ENCODE measurements at regions not wholly inside any gene's neighbourhood (a gene's known extent, or its start where the extent isn't known, plus 50 kb on each side); places are given as distances from the start of the nearest gene placed in this dataset.

- intact Hi-C loops (cut with DNase I) = no loop called here
- no peak for ATAC-seq
Measured at GRCh38 chr7:69193061-69193460, 405.2 kb upstream of the AUTS2 start.

GRCh38 chr7:69196593-69196992 is 401.7 kb upstream of the AUTS2 start:
- Histone ChIP-seq H3K27me3 (no peaks in the 10 kb centered on the region), H3K36me3 (no peaks in the 10 kb centered on the region), H3K27ac (no peak overlapping the region), H3K4me1 (no peaks in the 10 kb centered on the region), H3K4me3 (no peak overlapping the region), H3K9me3 (no peaks in the 10 kb centered on the region)
- ATAC-seq (no peak), DNase-seq (no peak)
- intact Hi-C loops (cut with DNase I) = no loop called here
- TF ChIP-seq CTCF (IDR thresholded peaks at IDR 0.05) (no peak), POLR2A (IDR thresholded peaks at IDR 0.05) (no peak)
- WGBS (ENCODE audit: insufficient coverage, low coverage, low lambda C conversion rate, missing lambda C conversion rate) = 64% methylated on average over 1 of the region's 1 CpG

More at GRCh38 chr7:69193061-69193460, 405.2 kb upstream of the AUTS2 start:
- H3K4me1 ChIP-seq = no peaks in the 10 kb centered on the region
- H3K27ac ChIP-seq = no peak overlapping the region
- H3K9me3 ChIP-seq = no peaks in the 10 kb centered on the region
- no peaks in the 10 kb centered on the region for H3K27me3 ChIP-seq
- H3K4me3 ChIP-seq = no peak overlapping the region
- TF ChIP-seq POLR2A (IDR thresholded peaks at IDR 0.05) (no peak), CTCF (IDR thresholded peaks at IDR 0.05) (no peak)
- DNase-seq = no peak
- H3K36me3 ChIP-seq = no peaks in the 10 kb centered on the region
- WGBS (ENCODE audit: insufficient coverage, low coverage, low lambda C conversion rate, missing lambda C conversion rate) = 79% methylated on average over 4 of the region's 4 CpGs

- H3K27me3 ChIP-seq = no peaks in the 10 kb centered on the region
- DNase-seq (no peak), ATAC-seq (no peak)
- no peak overlapping the region for H3K27ac ChIP-seq
- intact Hi-C loops (cut with DNase I) = no loop called here
- H3K36me3 ChIP-seq = no peaks in the 10 kb centered on the region
- WGBS (ENCODE audit: insufficient coverage, low coverage, low lambda C conversion rate, missing lambda C conversion rate) = 92% methylated on average over 1 of the region's 1 CpG
- H3K4me1 ChIP-seq = no peaks in the 10 kb centered on the region
- no peak overlapping the region for H3K4me3 ChIP-seq
- H3K9me3 ChIP-seq = no peaks in the 10 kb centered on the region
- TF ChIP-seq CTCF (IDR thresholded peaks at IDR 0.05) (no peak), POLR2A (IDR thresholded peaks at IDR 0.05) (no peak)
Measured at GRCh38 chr7:69198250-69198649, 400.0 kb upstream of the AUTS2 start.

- ATAC-seq = no peak
- intact Hi-C loops (cut with DNase I) = no loop called here
- 47% methylated on average over 5 of the region's 5 CpGs for WGBS (ENCODE audit: insufficient coverage, low coverage, low lambda C conversion rate, missing lambda C conversion rate)
- TF ChIP-seq POLR2A (IDR thresholded peaks at IDR 0.05) = no peak
- no peak for TF ChIP-seq CTCF (IDR thresholded peaks at IDR 0.05)
- no peak for DNase-seq
- Histone ChIP-seq H3K27me3 (no peaks in the 10 kb centered on the region), H3K36me3 (no peaks in the 10 kb centered on the region), H3K27ac (no peak overlapping the region), H3K4me3 (no peak overlapping the region), H3K4me1 (no peaks in the 10 kb centered on the region), H3K9me3 (no peaks in the 10 kb centered on the region)
Measured at GRCh38 chr7:69199041-69199440, 399.2 kb upstream of the AUTS2 start.

- no peaks in the 10 kb centered on the region for H3K36me3 ChIP-seq
- no peak for DNase-seq
- H3K27me3 ChIP-seq = no peaks in the 10 kb centered on the region
- 33% methylated on average over 1 of the region's 1 CpG for WGBS (ENCODE audit: insufficient coverage, low coverage, low lambda C conversion rate, missing lambda C conversion rate)
- intact Hi-C loops (cut with DNase I) = no loop called here
- ATAC-seq = no peak
- H3K4me3 ChIP-seq = no peak overlapping the region
- no peak overlapping the region for H3K27ac ChIP-seq
- TF ChIP-seq CTCF (IDR thresholded peaks at IDR 0.05) (no peak), POLR2A (IDR thresholded peaks at IDR 0.05) (no peak)
- H3K4me1 ChIP-seq = no peaks in the 10 kb centered on the region
- H3K9me3 ChIP-seq = no peaks in the 10 kb centered on the region
Measured at GRCh38 chr7:69199661-69200060, 398.6 kb upstream of the AUTS2 start.
